GM12865 (cell line): ENCODE measurements at regions not wholly inside any gene's neighbourhood (a gene's known extent, or its start where the extent isn't known, plus 50 kb on each side); places are given as distances from the start of the nearest gene placed in this dataset.

Experiments
- DNase-seq: peaks from one replicate; pipeline ENCODE4 v3.0.0; 2010; ENCODE audit warnings: low read depth
- H3K4me3 ChIP-seq: 2 replicates; pipeline ENCODE4 v1.5.1; 2011; ENCODE audit warnings: mild to moderate bottlenecking, low read depth, low read length, control low read depth
- TF ChIP-seq, protein P1 (sequence below): IDR thresholded peaks from 2 replicates; pipeline ENCODE4 v1.5.1; 2011; ENCODE audit warnings: low read length, control low read depth, low read depth, inconsistent platforms; ENCODE audit not compliant: insufficient read depth; ENCODE audit errors: missing control alignments

DNA sequence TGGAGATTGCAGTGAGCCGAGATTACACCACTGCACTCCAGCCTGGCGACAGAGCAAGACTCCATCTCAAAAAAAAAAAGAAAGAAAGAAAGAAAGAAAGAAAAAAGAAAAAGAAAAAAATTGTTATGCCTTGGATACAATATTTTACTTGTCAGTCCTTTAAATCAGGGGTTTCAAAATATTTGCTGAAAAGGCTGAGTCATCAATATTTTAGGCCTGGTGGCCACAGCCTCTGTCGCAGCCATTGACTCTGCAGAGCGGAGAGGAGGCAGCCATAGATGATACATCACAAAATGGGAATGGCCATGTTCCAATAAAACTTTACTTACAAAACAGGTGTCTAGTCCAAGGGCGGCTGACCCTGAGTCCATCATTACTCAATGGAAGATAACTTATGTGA lies 314.8 kb upstream of the SALL3 start:
- no peak for DNase-seq
- no peak overlapping the region for H3K4me3 ChIP-seq
- TF ChIP-seq, protein P1, sequence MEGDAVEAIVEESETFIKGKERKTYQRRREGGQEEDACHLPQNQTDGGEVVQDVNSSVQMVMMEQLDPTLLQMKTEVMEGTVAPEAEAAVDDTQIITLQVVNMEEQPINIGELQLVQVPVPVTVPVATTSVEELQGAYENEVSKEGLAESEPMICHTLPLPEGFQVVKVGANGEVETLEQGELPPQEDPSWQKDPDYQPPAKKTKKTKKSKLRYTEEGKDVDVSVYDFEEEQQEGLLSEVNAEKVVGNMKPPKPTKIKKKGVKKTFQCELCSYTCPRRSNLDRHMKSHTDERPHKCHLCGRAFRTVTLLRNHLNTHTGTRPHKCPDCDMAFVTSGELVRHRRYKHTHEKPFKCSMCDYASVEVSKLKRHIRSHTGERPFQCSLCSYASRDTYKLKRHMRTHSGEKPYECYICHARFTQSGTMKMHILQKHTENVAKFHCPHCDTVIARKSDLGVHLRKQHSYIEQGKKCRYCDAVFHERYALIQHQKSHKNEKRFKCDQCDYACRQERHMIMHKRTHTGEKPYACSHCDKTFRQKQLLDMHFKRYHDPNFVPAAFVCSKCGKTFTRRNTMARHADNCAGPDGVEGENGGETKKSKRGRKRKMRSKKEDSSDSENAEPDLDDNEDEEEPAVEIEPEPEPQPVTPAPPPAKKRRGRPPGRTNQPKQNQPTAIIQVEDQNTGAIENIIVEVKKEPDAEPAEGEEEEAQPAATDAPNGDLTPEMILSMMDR = no peak

DNA sequence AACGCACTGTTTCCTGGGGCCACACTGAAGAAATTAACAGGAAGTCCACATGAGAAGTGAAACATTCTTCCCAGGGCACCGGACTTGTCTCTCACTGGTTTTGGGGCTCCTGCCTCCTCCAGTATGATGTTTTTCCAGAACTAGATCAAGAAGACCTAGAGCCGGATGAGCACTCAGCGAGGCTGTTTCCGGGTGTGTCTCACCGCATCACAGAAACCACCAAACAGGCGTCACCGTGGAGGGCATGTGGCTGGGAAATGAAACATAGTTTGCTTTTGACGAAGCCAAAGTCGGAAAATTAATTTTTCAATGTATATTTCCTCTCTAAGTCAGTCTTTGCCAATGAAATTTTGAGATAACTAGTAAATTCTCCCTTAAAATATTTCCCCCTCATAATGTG lies 314.0 kb upstream of the SALL3 start:
- DNase-seq = no peak
- TF ChIP-seq, protein P1 = no peak
- no peak overlapping the region for H3K4me3 ChIP-seq

DNA sequence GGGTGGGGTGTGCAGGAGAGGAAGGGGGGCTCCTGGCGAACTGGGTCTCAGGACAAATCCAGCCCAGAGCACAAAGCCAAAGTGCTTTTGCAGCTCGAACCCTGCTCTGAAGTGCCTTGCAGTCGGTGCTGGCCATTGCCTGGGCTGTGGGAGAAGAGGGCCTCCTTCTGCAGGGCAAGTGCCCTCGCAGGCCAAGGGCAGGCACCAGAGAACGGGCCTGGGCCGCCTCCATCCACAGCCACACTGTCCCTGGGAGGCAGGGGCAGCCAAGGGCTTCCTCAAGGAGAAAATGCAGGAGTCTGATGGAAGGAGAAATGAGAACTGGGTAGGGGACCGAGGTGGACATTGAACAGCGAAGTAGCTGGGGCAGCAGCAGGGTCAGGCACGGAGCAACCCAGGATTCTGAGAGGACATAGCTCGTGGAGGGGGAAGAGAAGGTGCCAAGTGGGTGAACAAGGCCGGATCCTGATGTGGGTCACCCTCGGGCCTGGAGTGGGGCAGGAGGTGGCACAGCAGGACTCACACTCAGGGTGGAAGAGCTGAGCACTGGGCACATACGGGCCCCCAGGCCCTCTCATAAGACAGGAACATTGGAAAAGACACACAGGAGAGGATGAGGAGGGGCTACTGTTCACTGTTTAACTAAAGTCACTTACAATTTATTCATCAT lies 312.8 kb upstream of the SALL3 start:
- no peak overlapping the region for H3K4me3 ChIP-seq
- DNase-seq = no peak
- TF ChIP-seq, protein P1 = no peak

DNA sequence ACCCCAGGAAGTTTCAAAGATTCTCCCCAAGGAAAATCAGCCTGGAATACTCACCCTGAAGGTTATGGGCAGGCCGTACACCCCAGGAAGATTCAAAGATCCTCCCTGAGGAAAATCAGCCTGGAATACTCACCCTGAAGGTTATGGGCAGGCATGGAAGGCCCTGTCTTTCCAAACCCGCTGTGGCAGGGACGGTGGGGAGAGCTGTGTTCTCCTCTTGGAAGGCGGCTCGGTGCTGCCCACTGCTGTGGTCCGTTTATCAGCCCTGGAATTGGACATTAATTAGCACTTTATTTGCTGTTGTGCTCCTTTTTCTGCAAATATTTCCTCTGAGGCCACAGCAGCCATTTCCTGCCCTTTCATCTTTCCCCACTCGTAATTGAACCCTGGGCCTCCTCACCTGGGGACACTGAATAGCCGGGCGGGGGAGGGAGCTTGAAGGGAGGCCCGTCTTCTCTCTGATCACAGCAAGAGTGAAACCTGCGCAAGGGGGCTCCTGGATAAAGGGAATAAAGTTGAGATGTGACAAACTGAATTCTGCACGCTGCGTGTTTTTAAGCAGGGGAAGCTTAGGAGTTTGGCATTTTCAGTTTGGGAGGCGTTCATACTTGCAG lies 308.7 kb upstream of the SALL3 start:
- TF ChIP-seq, protein P1 = no peak
- H3K4me3 ChIP-seq = no peak overlapping the region
- DNase-seq = no peak

DNA sequence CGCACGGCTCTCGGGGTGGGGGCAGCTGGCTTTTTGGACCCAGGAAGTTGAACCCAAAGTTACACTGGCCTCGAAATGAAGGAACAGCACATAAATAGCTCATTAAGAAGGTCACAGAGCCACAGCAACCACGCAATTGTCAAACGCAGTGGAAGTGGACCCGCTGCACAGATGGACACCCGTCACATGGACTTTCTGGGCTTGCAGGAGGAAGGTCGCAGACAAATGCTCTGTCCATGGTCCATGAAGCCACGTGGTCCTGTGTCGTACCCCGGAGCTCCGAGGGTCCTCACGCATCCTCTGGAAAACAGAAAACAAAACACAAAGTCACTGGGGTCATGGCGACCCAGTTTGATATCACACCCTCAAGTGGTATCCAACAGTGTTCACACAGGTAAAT lies 308.1 kb upstream of the SALL3 start:
- TF ChIP-seq, protein P1 = no peak
- no peak overlapping the region for H3K4me3 ChIP-seq
- no peak for DNase-seq

DNA sequence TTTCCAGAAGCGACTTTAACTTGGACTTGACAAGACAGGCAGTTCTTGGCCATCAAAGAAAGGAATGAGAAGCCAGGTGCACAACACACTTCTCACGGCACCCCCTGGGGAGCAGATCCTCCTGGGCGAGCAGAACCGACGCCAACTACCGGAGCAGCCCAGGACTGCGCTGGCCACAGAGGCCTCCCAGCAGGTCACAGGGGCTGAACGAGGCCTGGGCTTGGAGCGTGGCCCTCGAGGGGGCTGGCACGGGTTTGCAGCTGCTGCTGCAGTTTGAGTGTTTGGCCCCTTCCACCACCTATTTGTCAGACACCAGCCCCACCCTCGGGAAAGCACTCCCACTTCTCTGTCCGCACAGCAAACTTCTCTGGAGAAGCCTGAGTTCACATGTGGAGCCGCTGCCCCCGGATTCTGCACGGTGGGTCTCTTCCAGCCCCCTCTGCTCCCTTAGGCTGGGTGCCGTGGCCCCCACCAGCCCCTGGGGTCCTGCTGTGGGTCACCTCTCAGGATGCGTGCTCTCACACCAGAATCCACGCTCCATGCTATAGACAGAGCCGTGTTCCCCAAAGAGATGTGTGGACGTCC lies 306.7 kb upstream of the SALL3 start:
- H3K4me3 ChIP-seq = no peak overlapping the region
- TF ChIP-seq, protein P1 = no peak
- no peak for DNase-seq
